ENCODE measurements at regions not wholly inside any gene's neighbourhood (a gene's known extent, or its start where the extent isn't known, plus 50 kb on each side); places are given as distances from the start of the nearest gene placed in this dataset.

DNA sequence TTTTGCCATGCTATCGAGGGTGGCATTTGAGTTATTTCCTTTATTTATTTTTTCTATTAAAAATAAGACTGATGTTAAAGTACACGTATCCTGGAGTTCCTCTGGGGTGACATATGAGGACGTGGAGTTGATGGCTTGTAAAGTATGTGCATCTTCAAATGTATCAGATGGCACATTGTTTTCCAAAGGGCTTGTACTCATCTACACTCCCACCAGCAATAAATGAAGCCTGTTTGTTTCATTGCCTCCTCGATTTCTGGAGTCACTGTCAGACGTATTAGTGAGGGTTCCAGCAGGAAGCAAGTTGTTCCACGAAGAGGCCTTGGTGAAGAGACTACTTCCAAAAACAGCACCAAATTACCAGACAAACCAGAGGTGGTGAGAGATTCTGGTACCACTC is 423.9 kb downstream of the NPHP4 start:
- H3K9me3 ChIP-seq, result peaks cover 10% of the 10 kb centered on the region
- ATAC-seq (no peak), DNase-seq (no peak)
- H3K4me1 ChIP-seq (ENCODE audit: low read depth), result no peaks in the 10 kb centered on the region
- H3K36me3 ChIP-seq (ENCODE audit: low read depth), result no peaks in the 10 kb centered on the region
- intact Hi-C loops (cut with DNase I, micrococcal nuclease), result no loop called here
- H3K4me3 ChIP-seq, result no peak overlapping the region
- TF ChIP-seq, protein P1, sequence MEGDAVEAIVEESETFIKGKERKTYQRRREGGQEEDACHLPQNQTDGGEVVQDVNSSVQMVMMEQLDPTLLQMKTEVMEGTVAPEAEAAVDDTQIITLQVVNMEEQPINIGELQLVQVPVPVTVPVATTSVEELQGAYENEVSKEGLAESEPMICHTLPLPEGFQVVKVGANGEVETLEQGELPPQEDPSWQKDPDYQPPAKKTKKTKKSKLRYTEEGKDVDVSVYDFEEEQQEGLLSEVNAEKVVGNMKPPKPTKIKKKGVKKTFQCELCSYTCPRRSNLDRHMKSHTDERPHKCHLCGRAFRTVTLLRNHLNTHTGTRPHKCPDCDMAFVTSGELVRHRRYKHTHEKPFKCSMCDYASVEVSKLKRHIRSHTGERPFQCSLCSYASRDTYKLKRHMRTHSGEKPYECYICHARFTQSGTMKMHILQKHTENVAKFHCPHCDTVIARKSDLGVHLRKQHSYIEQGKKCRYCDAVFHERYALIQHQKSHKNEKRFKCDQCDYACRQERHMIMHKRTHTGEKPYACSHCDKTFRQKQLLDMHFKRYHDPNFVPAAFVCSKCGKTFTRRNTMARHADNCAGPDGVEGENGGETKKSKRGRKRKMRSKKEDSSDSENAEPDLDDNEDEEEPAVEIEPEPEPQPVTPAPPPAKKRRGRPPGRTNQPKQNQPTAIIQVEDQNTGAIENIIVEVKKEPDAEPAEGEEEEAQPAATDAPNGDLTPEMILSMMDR (IDR thresholded peaks at IDR 0.05), result no peak

DNA sequence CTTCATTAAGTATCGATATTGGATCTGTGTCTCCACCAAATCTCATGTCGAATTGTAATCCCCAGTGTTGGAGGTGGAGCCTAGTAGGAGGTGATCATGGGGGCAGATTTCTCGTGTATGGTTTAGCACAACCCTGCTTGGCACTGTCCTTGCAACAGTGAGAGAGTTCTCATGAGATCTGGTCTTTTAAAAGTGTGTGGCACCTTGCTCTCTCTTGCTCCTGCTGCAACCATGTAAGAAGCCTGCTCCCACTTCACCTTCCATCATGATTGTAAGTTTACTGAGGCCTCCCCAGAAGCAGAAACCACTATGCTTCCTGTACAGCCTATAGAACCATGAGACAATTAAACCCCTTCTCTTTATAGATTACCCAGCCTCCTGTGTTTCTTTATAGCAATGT is 424.4 kb downstream of the NPHP4 start:
- no peaks in the 10 kb centered on the region for H3K36me3 ChIP-seq (ENCODE audit: low read depth)
- H3K4me3 ChIP-seq, result no peak overlapping the region
- TF ChIP-seq, protein P1 (IDR thresholded peaks at IDR 0.05), result no peak
- H3K9me3 ChIP-seq, result peaks cover 10% of the 10 kb centered on the region
- no peak for ATAC-seq
- no peaks in the 10 kb centered on the region for H3K4me1 ChIP-seq (ENCODE audit: low read depth)
- intact Hi-C loops (cut with DNase I, micrococcal nuclease), result no loop called here
- no peak for DNase-seq

DNA sequence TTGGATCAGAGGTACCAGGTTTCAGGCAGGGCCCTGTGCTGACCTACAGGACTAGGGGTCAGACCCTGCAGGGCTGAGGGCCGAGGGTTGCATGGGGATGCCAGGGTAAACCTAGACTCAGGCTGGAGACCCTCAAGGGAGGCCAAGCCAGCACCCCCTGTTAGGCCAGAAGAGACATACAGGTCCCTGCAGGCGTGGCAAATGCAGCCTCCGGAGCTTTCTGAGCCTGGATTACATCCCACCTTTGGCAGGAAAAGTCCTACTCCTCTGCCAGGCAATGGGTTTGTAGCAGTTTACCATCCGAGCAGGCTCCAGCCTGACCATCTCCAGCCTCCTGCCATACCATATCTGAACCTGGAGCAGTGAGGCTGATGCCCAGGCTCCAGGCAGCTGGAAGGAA is 425.3 kb downstream of the NPHP4 start:
- DNase-seq (no peak), ATAC-seq (no peak)
- intact Hi-C loops (cut with DNase I, micrococcal nuclease), result no loop called here
- Histone ChIP-seq H3K36me3 (ENCODE audit: low read depth) (no peaks in the 10 kb centered on the region), H3K4me1 (ENCODE audit: low read depth) (no peaks in the 10 kb centered on the region), H3K9me3 (peaks cover 10% of the 10 kb centered on the region), H3K4me3 (no peak overlapping the region)
- TF ChIP-seq, protein P1 (IDR thresholded peaks at IDR 0.05), result no peak

DNA sequence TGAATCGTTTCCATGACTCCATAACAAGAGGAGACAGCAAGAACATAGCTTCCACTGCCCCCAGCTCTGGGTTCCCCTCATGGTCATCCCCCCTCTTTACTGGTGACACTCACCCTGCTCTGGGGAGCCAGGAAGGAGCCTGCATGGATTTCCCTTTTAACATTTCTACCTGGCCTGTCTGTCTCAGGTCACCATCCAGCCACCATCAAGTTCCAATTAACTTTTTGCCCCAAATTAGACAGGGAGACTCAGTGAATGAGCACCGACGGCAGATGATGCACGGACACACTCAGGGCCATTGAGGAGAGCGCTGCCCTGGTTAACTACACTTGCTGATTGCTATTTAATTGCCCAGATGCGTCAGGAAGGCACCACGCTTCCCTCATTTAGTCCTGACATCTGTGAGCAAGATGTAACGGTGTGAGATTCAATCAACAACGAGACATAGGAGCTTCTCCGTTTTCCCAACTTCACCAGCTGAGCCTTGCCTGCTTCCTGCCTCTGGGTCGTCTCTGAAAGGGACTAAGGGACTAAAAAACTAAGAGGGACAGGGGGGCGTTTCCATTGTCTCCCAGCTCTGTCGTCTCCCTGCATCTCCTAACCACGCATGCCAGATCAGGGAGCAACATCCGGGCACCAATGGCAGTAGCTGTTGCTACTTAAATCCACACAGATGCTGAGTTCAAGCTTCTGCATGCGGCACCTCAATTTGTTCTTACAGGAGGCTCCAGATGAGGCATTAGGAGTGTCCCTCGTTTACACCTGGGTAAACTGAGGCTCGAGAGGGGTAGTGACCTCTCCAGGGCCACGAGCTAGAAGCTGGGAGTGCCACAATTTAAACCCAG is 426.7 kb downstream of the NPHP4 start:
- H3K36me3 ChIP-seq (ENCODE audit: low read depth), result no peaks in the 10 kb centered on the region
- no peak overlapping the region for H3K4me3 ChIP-seq
- ATAC-seq (no peak), DNase-seq (no peak)
- TF ChIP-seq, protein P1 (IDR thresholded peaks at IDR 0.05), result no peak
- intact Hi-C loops (cut with DNase I, micrococcal nuclease), result no loop called here
- peaks cover 10% of the 10 kb centered on the region for H3K9me3 ChIP-seq
- no peaks in the 10 kb centered on the region for H3K4me1 ChIP-seq (ENCODE audit: low read depth)

GRCh38 chr1:5564578-5565257 is 427.5 kb downstream of the NPHP4 start:
- no peak for DNase-seq
- peaks cover 7% of the 10 kb centered on the region for H3K9me3 ChIP-seq
- intact Hi-C loops (cut with DNase I, micrococcal nuclease), result no loop called here
- H3K4me1 ChIP-seq (ENCODE audit: low read depth), result no peaks in the 10 kb centered on the region
- no peaks in the 10 kb centered on the region for H3K36me3 ChIP-seq (ENCODE audit: low read depth)
- H3K4me3 ChIP-seq, result no peak overlapping the region
- ATAC-seq, result no peak
- TF ChIP-seq, protein P1 (IDR thresholded peaks at IDR 0.05), result no peak

All from mucosa of descending colon (tissue), 3 donors.